CD4-positive, alpha-beta T cell treated with Interleukin-6 at 100 ng/mL for 8 hours (primary cell): ENCODE measurements at regions not wholly inside any gene's neighbourhood (a gene's known extent, or its start where the extent isn't known, plus 50 kb on each side); places are given as distances from the start of the nearest gene placed in this dataset.

Source experiments
- DNase-seq: peaks from one replicate; pipeline ENCODE4 v3.0.0-alpha.2; 2020; ENCODE audit warnings: mixed read lengths, low spot score

DNA sequence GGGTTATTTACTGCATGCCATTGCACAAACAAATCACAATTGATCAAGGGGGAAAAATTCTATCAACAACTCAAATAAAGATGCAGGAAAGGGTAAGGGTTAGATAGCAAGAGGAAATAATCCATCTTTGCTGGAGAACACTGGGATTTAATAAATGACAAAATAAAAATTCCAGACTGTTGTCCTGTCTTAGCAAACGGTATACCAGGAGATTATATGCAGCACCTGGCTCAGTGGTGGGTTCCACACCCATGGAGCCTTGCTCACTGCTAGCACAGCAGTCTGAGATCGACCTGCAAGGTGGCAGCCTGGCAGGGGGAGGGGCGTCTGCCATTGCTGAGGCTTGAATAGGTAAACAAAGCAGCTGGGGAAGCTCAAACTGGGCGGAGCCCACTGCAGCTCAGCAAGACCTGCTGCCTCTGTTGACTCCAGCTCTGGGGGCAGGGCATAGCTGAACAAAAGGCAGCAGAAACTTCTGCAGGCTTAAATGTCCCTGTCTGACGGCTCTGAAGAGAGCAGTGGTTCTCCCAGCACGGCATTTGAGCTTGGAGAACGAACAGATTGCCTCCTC is 296.5 kb upstream of the THSD7B start:
- DNase-seq: no peak

DNA sequence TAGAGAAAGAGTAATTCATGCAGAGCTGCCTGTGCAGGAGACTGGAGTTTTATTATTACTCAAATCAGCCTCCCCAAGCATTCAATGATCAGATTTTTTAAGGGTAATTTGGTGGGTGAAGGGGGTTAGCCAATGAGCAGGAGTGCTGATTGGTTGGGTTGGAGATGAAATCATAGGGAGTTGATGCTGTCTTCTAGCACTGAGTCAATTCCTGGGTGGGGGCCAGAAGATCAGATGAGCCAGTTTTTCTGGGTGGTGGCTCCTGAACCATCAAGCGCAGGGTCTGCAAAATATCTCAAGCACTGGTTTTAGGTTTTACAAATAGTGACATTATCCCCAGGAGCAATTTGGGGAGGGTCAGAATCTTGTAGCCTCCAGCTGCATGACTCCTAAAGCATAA is 312.8 kb upstream of the THSD7B start:
- no peak for DNase-seq

DNA sequence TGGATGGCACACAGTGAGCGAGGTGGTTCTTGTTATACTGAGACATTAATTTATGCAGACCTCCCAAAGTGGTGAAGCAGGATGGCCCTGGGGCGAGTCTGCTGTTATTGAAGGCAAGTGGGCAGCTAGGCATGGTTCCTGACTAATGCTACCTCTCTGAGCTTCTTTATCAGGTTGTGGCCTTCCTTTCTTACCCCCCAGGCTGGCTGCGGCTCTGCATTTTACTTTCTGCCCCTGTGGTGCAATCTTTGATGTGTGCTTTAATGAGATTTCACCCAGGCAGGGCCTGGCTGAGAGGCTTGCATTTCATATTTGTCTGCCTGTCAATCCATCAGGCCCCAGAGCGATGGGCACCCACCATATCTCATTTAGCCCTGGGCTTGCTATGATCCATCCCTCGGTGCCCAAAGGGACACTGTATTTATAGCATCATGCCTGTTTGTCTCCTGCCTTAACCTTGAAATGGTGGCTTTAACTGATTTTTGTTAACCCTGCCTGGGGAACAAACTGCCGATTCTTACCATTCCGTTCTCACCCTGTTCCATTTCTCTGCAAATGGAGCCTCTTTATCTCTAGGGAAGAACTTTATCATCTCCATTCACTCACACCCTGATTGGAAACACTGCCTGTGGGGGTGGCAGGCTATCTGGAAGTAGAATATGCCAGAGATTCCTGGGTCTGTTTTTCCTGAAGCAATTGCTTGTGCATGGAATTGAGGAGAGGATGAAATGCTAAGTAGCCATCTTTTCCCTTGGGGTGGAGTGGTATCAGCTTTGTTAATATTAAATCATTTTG is 316.2 kb upstream of the THSD7B start:
- no peak for DNase-seq

DNA sequence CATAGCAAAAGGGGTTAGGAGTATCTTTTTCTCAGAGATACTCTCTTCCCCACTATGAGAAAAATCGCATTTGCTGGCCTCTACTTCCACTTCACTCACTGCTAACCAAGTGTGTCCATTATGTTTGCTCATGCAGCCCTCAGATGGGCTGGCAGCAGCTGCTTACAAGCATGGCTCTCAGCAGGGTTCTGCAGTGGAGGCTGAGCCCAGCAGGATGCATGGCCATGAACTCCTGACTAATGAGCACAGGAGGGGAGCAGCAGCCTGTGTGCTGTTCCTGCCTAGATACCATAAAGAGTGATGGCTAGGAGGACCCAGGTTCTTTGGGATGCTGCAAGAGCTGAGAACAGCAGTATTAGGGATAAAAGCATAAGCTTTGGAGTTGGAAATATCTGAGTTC is 316.9 kb upstream of the THSD7B start:
- no peak for DNase-seq

DNA sequence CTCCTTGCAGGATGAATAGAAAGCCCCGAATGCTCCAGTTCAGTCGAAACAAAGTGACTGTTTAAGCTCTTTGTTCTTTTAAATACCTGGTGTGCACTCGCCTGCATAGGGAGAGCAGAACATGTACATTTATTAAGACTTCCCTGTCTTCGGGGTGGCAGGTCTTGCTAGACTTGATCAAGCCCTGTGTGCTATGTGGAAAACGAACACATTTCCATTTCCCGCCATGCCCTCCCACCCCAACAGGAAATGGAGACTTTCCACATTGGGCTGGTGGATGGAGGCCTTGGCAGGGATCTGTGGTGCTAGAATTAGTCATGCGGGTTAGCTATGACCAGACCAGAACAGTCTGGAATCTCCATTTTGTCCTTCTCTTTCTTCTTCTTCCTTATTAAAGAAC is 321.0 kb upstream of the THSD7B start:
- DNase-seq: no peak

DNA sequence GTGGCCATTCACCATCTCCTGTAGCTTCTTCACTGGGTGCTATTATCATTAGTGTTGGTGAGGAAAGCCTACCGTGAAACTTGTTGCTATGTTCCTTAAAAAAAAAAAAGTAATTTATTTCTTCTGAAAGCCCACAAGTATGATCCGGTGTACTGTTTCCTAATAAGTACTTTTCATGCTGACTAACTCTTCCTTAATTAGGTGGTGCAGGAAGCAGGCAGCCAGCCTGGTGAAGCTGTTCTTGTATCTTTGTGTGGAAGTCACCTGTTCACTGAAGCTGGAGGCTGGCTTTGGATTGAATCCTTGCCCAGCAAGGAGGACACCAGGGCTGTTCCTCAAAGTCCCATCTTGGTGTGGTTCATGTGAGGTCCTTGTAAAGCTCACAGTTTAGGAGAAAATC is 321.7 kb upstream of the THSD7B start:
- no peak for DNase-seq

DNA sequence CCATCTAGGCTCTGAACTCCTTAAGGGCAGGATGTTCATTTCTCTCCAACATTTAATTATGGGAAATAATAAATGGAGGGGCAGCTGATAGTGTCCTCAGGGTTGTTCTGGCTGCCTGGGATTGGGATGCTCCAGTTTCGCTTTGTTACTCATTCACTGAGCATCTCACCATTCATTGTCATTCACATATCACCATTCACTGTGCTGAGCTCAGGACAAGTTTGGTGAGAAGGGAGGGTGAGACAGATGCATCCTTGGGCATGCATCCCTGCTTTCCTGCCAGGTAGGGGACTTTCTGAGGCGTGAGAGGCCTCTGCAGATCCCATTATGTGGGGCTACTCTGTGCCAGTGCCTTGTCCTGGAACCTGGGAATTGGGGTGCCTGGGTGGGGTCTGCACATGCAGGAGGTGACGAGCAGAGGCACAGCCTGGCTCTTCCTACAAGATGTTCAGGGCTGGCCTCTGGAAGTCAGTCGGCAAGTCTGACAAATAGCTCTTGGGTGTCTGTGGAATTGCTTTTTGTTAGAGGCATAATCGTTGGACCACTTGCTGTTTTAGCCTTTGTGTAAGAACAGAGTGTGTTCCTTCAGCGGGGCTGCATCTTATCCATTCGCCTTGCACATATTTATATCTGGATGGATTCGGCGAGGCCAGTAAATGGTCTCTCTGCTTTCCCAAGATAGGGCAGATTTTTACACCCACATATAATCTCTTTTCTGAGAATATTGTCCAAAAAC is 323.2 kb upstream of the THSD7B start:
- DNase-seq: no peak

DNA sequence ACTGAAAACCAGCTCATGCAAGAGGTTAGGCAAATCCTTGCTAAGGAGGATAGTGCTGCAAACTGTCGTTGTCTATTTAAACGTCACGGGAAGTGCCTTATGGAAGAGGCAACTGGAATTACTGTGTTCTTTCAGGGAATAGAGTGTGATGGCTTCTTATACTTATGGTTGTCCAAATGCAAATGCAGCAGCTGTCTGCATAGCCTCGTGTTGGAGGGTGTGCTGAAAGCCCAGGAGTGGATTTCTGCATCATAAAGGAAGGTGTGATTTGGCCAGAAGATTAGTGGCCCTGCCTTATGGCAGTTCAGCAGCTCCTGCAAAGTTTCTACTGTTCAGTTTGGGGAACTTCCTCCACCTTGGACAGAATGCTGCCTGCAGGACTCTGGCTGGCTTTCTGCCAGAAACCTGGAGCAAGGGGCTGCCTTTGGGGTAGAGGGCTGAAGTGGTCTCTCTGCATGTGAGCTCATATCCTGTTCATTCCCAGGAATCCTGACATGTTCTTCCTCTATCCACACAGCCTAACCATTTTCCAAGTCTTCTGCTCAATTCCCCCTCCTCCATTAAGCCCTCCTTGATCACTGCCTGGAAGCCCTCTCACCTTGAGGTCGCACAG is 321.2 kb upstream of the CXCR4 start:
- no peak for DNase-seq

DNA sequence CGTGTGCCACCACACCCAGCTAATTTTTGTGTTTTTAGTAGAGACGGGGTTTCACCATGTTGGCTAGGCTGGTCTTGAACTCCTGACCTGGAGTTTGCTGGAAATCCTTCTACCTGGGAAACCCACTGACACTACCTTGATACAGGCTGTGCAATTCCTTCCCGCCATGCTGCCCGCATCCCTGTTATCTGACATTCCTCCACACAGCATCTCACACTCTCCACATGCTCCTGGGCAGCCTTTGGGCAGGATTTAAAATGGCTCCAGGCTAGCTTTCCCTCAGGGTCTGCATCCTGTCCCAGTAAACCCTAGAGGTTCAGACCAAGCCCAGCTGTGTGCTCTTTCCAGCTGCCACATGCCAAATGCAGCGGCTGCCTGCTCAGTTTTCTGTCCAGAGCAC is 319.5 kb upstream of the CXCR4 start:
- DNase-seq: no peak

DNA sequence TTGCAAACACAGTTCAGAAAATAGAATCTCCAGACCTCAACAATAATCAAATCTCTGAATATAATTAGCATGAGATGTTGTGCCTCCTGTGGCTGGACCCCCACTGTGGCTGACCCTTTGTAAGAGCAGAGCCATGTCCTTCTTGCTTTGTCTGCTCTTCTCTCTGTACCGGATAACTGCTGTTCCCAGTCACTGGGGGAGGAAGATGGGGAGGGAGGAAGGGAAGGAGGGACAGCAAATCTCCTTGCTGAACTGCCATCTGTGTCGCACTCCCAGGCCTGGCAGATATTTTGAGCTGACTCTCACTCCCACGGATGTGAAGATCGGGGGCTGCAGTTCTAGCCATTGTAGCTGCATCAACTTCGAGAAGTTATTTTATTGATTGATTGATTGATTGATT is 319.0 kb upstream of the CXCR4 start:
- no peak for DNase-seq

DNA sequence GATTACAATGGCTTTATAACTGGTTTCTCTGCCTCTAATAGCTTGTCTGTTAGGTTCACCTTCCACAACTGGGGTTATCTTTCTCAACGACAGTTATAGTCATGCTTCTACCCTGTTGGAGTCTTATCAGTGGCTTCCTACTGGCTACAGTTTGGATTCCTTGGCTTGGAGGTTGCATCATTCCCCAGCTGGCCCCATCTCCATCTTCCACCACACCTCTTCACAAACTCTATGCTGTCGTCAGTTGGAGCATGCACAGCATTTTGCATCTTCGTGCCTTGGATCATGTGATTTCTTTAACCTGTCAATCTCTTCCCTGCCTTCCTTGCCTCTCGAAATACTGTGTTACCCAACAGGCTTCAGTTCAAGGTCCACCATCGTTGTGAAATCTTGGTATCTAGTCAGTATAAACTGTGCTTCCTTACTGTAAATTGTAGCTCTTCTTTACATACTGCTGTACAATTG is 316.3 kb upstream of the CXCR4 start:
- DNase-seq: no peak

DNA sequence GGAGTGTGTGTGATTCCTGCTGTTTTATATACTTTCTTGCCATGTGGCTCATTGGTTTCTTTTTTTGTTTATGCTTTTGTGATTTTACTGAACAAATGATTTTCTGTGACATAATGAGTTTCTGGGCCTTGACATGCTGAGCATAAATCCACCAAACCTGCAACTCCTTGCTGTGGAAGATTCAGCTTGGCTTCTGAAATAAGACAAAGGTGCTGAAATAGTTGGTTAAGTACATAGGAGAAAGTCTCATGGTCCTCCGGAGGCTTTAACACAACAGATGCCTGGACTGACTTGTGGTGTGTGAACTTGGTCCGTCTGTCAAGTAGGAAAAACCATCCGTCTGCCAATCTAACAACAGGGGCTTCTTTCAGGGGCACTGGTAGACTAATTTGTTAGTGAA is 315.3 kb upstream of the CXCR4 start:
- no peak for DNase-seq

DNA sequence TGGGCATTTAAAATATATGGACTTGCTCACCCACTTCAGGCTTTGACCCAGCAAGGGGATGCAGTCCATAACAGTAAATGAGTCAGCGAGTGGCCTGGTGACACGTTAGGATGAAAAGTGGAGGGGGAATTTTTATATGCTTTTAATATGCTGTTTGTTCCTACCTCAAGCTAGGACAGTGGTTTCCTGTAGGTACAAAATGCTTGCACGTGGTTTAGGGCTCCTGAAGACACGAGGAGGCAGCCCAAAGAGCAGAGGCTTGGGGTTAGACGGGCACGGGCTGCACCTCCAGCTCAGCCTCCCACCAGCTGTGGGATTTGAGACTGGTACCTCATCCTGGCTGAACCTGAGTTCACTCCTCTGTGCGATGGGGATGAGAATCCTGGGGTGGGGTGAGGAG is 306.2 kb upstream of the CXCR4 start:
- DNase-seq: peak; percentile 11

DNA sequence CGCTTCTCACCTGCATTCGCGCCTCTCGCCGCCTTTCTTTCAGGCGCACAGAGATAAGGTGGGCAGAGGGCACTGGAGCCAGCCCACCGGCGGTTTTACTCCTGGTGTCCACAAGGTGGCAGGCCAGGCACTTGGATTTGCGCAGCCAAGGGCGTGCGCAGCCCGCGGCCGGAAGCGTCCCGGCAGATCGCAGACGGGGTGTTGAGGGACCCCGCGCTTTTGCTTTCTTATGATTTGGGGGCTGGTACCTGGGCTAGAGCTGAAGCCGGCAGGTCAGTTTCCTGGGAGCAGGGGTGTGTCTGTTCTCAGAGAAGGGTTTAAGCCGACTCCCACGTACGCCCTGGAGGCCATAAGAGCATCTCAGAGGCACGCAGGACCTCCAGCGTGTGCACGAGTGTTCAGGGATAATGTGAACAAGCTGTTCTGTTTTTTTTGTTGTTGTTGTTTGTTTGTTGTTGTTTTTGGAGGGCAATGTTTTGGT is 305.6 kb upstream of the CXCR4 start:
- peak; percentile 75 for DNase-seq

DNA sequence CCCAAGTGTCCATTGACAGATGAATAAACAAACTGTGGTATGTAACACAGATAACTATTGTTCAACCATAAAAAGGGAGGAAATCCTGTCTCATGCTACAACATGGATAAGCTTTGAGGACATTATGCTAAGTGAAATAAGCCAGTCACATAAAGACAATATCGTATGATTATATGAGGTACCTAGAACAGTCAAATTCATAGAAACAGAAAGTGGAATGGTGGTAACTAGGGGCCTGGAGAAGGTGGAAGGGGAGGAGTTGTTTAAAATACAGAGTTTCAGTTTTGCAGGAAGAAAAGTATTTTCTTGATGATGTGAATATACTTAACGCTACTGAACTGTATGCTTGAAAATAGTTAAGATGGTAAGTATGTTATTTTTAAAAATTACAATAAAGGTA is 304.6 kb upstream of the CXCR4 start:
- DNase-seq: no peak

DNA sequence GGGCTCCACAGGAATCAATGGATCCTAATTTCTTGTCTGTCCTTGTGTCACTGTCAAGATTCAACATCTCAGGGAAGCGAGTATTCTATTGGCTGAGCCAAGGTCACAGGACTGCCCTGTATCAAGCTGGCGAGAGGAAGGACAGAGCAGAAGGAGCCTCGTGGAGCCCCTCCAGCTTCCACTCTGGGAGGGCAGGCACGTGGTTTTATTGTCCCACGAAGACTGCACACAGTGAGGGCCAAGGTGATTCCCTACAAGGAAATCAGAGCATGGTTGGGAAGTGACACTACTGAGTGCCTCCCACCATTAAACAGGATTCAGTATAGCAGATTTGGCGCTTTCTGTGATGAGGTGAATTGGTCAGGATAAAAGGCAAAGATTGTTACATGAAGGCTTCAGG is 302.4 kb upstream of the CXCR4 start:
- DNase-seq: no peak

DNA sequence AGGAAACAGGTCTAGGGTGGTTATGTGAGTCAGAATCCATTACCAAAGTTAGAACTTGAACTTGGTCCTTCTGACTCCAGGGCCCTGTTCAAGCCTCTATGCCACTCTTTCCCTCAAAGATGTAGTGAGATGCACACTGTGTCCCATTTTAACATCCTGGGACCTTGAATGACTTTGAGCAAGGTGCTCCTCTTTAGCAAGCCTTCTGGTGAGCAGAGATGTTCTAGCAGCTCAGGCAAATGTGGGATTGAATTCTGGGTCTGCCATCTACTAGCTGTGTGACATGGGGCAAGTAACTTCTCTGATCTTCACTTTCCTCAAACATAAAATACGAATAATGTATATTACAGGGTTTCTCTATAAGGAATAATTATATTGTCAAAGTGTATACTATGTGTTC is 294.0 kb upstream of the CXCR4 start:
- no peak for DNase-seq

DNA sequence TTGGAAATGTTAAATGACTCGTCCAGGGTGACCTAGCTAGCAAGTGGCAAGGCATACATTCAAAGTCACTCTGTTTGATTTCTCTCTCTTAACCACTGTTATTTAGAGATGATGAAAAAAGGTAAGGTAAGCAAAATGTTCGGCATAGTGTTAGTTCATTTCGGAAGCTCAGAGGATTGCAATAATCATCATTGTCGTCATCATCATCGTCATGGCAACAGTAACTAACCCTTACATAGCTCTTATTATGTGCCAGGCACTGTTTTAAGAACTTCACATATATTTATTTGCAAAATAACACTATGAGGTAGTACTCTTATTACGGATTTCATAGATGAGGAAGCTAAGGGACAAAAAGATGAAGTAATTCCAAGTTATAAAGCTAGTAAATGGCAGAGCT is 292.7 kb upstream of the CXCR4 start:
- DNase-seq: no peak

DNA sequence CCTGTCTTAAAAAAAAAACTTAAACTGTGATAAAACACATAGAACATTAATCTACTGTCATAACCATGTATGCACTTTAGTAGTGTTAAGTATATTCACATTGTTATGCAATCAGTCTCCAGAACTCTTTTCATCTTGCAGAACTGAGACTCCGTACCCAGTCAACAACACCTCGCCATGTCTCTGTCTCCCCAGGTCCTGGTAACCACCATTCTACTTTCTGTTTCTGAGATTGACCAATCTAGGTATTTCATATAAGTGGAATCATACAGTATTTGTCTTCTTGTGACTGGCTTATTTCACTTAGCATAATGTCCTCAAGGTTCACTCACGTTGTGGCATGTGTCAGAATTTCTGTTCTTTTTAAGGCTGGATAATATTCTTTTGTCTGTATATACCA is 290.8 kb upstream of the CXCR4 start:
- DNase-seq: no peak

DNA sequence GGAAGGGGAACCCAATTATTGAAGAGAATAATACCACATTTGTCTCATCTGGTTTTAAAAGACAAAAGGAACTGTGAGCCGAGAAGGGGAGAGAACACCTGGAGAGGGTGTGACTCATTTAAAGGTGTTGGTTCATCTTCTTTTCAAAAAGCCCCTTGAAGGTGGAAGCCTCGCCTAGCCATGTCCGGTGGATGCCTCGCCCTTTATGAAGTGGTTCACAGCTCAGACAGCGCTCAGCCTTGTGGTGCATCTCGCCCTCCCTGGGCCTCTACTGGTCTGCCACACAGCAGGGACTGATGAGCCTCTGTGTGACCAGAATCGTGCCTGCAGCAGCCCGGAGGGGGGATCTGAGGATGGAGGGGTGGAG is 290.0 kb upstream of the CXCR4 start:
- no peak for DNase-seq

DNA sequence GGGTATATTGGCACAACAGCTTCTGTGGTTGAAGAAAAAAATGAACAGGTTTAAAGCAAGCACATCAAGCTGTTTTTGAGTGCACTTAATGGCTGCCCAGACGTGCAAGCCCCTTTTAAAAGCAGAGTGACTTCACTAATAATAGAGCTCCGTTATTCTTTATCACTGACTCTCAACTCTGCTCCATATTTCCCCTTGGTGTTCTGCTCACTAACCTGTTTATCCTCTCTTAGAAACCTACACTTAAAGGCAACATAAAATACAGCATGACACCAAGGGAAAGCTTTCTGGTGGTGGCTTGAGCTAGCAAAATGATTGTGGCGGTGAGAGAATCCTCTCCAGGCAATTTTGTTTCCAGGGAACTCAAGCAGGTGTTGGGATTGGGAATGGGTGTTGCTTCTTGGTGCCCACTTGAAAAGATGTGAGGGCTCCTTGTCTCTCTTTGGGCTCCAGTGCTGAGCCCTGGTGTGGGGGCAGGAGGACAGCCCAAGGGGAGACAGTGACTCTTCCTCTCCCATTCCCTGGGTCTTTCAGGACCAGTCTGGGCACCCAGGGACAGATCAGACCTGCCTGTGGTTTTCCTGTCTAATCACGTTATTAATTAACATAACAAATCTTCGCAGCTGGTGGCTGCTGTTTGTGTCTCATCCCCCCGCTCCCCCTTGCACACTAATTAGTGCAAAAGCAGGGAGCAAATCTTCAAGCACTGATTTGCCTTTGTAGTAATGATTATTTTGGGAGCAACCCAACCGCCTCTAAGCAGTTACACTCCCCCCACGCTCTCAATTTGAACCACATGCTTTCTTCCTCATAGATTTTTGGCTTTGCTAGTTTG is 289.4 kb upstream of the CXCR4 start:
- DNase-seq: no peak

DNA sequence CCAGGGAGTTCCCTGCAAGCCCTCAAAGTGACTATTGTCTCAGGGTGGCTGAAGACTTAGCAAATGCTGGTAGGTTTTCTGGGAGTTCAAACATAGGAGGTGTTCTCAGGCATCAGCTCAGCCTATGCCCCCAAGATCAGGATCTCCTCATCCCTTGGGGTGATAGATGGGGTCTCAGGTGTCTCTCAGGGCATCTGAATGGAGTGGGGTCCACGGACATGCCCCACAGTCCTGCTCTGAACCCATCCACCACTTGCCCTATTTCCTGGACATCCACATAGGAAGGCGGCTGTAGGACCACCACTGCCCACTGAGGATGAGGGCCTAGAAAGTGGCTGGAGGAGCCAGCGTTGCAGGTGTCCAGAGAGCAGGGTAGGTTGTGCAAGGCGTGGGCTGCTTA is 287.0 kb upstream of the CXCR4 start:
- no peak for DNase-seq
